GM18868 (cell line): ENCODE measurements at regions not wholly inside any gene's neighbourhood (a gene's known extent, or its start where the extent isn't known, plus 50 kb on each side); places are given as distances from the start of the nearest gene placed in this dataset.
A peak's percentile ranks its signal among the peaks of the same experiment; 100 is the strongest.
"Not testable (repeated sequence)": the region's sequence is repeated elsewhere in the genome, so short reads cannot be mapped to it uniquely, and the experiment has no call there.

Experiments used
- ATAC-seq: cut with Tn5 transposase; IDR thresholded peaks from one replicate; pipeline ENCODE4 v1.9.1; 2021; ENCODE audit warnings: mild to moderate bottlenecking, moderate library complexity; ENCODE audit not compliant: unreplicated experiment

- ATAC-seq = no peak
Observed at GRCh38 chr2:39875182-39875913, 96.3 kb upstream of the THUMPD2 start.

GRCh38 chr2:39874236-39874635 lies 95.2 kb upstream of the THUMPD2 start:
- ATAC-seq = no peak

GRCh38 chr2:39873586-39873985 lies 94.5 kb upstream of the THUMPD2 start:
- ATAC-seq = no peak

- ATAC-seq = no peak
Observed at GRCh38 chr2:39872748-39873147, 93.7 kb upstream of the THUMPD2 start.

- ATAC-seq = no peak
Observed at GRCh38 chr2:39871291-39871761, 92.3 kb upstream of the THUMPD2 start.

- ATAC-seq = no peak
Observed at GRCh38 chr2:39870871-39871270, 91.8 kb upstream of the THUMPD2 start.

- ATAC-seq = no peak
Observed at GRCh38 chr2:39867268-39867667, 88.2 kb upstream of the THUMPD2 start.

GRCh38 chr2:39865751-39866150 lies 86.7 kb upstream of the THUMPD2 start:
- no peak for ATAC-seq

GRCh38 chr2:39863672-39864071 lies 84.6 kb upstream of the THUMPD2 start:
- ATAC-seq = not testable (repeated sequence)

- no peak for ATAC-seq
Observed at GRCh38 chr2:39860538-39860937, 81.5 kb upstream of the THUMPD2 start.

- ATAC-seq = no peak
Observed at GRCh38 chr2:39858677-39859076, 79.6 kb upstream of the THUMPD2 start.

GRCh38 chr2:39855856-39856255 lies 76.8 kb upstream of the THUMPD2 start:
- ATAC-seq = no peak

- no peak for ATAC-seq
Observed at GRCh38 chr2:39854771-39855170, 75.7 kb upstream of the THUMPD2 start.

GRCh38 chr2:39852831-39853230 lies 73.8 kb upstream of the THUMPD2 start:
- no peak for ATAC-seq

GRCh38 chr2:39851651-39852110 lies 72.6 kb upstream of the THUMPD2 start:
- peak; percentile 95 for ATAC-seq

- ATAC-seq = no peak
Observed at GRCh38 chr2:39851251-39851650, 72.2 kb upstream of the THUMPD2 start.

- no peak for ATAC-seq
Observed at GRCh38 chr2:39849982-39850526, 71.0 kb upstream of the THUMPD2 start.

GRCh38 chr2:39849064-39849463 lies 70.0 kb upstream of the THUMPD2 start:
- ATAC-seq = no peak

GRCh38 chr2:39845460-39846146 lies 66.5 kb upstream of the THUMPD2 start:
- ATAC-seq = no peak

- ATAC-seq = no peak
Observed at GRCh38 chr2:39839261-39839848, 60.3 kb upstream of the THUMPD2 start.

GRCh38 chr2:39838589-39838988 lies 59.5 kb upstream of the THUMPD2 start:
- no peak for ATAC-seq
